Astrocyte (in vitro differentiated cells and primary cell): ENCODE measurements at regions not wholly inside any gene's neighbourhood (a gene's known extent, or its start where the extent isn't known, plus 50 kb on each side); places are given as distances from the start of the nearest gene placed in this dataset.

ENCODE experiments used
- DNase-seq: peaks from one replicate; pipeline ENCODE4 v3.0.0-alpha.2; 2010; ENCODE audit warnings: low read depth
- FAIRE-seq: peaks from 2 replicates; lab custom pipeline; 2011; peaks lifted over from hg19 to GRCh38; lab: Jason Lieb, UNC
- H2AFZ ChIP-seq: 2 replicates; pipeline ENCODE4 v1.6.0; 2012; ENCODE audit warnings: low read depth, low read length, inconsistent platforms
- H3K27ac ChIP-seq: 2 replicates; pipeline ENCODE4 v1.5.1; 2011; ENCODE audit warnings: low read depth, low read length, inconsistent platforms
- H3K27me3 ChIP-seq: 2 replicates; pipeline ENCODE4 v1.6.0; 2011; ENCODE audit warnings: low read length, inconsistent platforms; ENCODE audit not compliant: insufficient read depth
- H3K36me3 ChIP-seq: 2 replicates; pipeline ENCODE4 v1.5.1; 2011; ENCODE audit warnings: low read length, inconsistent platforms; ENCODE audit not compliant: insufficient read depth
- H3K4me1 ChIP-seq: 2 replicates; pipeline ENCODE4 v1.5.1; 2011; ENCODE audit warnings: low read length, inconsistent platforms; ENCODE audit not compliant: insufficient read depth
- H3K4me2 ChIP-seq: 2 replicates; pipeline ENCODE4 v1.6.0; 2012; ENCODE audit warnings: low read length, inconsistent platforms
- H3K4me3 ChIP-seq: 2 replicates; pipeline ENCODE4 v1.5.1; 2011; ENCODE audit warnings: low read depth, mild to moderate bottlenecking, low read length, inconsistent platforms; ENCODE audit not compliant: insufficient read depth
- H3K79me2 ChIP-seq: 2 replicates; pipeline ENCODE4 v1.6.0; 2012; ENCODE audit warnings: mild to moderate bottlenecking, low read length, inconsistent platforms; ENCODE audit not compliant: insufficient read depth
- H3K9ac ChIP-seq: 2 replicates; pipeline ENCODE4 v1.6.0; 2012; ENCODE audit warnings: mild to moderate bottlenecking, low read length, inconsistent platforms
- H3K9me3 ChIP-seq: 2 replicates; pipeline ENCODE4 v1.5.1; 2012; ENCODE audit warnings: low read depth, mild to moderate bottlenecking, low read length, inconsistent platforms; ENCODE audit not compliant: insufficient read depth
- H4K20me1 ChIP-seq: 2 replicates; pipeline ENCODE4 v1.6.0; 2012; ENCODE audit warnings: low read length, inconsistent platforms; ENCODE audit not compliant: insufficient read depth
- H3K27ac Mint-ChIP-seq: one replicate; pipeline ENCODE4 v1.8.0; 2021; ENCODE audit warnings: mild to moderate bottlenecking, mixed read lengths; ENCODE audit not compliant: unreplicated experiment
- H3K27me3 Mint-ChIP-seq: one replicate; pipeline ENCODE4 v1.8.0; 2021; ENCODE audit warnings: low read depth, mixed read lengths; ENCODE audit not compliant: unreplicated experiment
- H3K36me3 Mint-ChIP-seq: one replicate; pipeline ENCODE4 v1.8.0; 2021; ENCODE audit warnings: low read depth, mixed read lengths; ENCODE audit not compliant: unreplicated experiment
- H3K4me1 Mint-ChIP-seq: one replicate; pipeline ENCODE4 v1.8.0; 2021; ENCODE audit warnings: low read depth, mixed read lengths; ENCODE audit not compliant: unreplicated experiment
- H3K4me3 Mint-ChIP-seq: one replicate; pipeline ENCODE4 v1.8.0; 2021; ENCODE audit warnings: mild to moderate bottlenecking, moderate library complexity, mixed read lengths; ENCODE audit not compliant: unreplicated experiment
- H3K9me3 Mint-ChIP-seq: one replicate; pipeline ENCODE4 v1.8.0; 2021; ENCODE audit warnings: mild to moderate bottlenecking, mixed read lengths; ENCODE audit not compliant: unreplicated experiment
- EZH2 ChIP-seq: IDR thresholded peaks from 2 replicates; pipeline ENCODE4 v1.6.1; 2012; ENCODE audit warnings: mild to moderate bottlenecking, low read length, inconsistent platforms; ENCODE audit not compliant: insufficient read depth
- TF ChIP-seq, protein P1 (sequence below): IDR thresholded peaks from 2 replicates; pipeline ENCODE4 v1.5.1; 2011; ENCODE audit warnings: low read depth, mild to moderate bottlenecking, inconsistent platforms, low read length, moderate library complexity; ENCODE audit not compliant: insufficient read depth

DNA sequence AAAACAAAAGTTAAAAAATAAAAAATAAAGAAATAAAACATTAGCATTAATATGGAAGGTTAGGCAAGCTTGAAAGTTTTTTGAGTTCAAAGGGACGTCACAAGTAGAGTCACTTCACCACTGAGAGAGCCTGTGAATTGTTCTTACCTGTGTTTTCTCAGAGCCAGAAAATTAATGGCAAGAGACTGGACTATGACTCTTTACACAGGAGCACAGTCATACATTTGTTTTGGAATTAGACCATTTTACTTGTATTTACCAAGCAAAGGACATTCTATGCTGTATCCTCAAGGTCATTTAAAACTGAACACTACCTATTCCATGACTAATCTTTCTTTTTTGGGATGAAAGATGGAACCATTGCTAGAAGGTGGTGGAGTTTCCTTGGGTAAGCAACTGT lies 346.1 kb downstream of the FAM47B start:
- Histone ChIP-seq H3K27me3 (no peaks in the 10 kb centered on the region), H3K79me2 (no peaks in the 10 kb centered on the region), H3K36me3 (no peaks in the 10 kb centered on the region), H3K4me2 (no peak overlapping the region), H3K9ac (no peak overlapping the region), H4K20me1 (no peaks in the 10 kb centered on the region), H3K27ac (no peak overlapping the region), H3K9me3 (no peaks in the 10 kb centered on the region), H2AFZ (no peak overlapping the region), H3K4me3 (no peak overlapping the region), H3K4me1 (no peaks in the 10 kb centered on the region)
- no peaks in the 10 kb centered on the region for H3K4me1 Mint-ChIP-seq
- no peaks in the 10 kb centered on the region for H3K9me3 Mint-ChIP-seq
- no peak overlapping the region for H3K4me3 Mint-ChIP-seq
- TF ChIP-seq, protein P1, sequence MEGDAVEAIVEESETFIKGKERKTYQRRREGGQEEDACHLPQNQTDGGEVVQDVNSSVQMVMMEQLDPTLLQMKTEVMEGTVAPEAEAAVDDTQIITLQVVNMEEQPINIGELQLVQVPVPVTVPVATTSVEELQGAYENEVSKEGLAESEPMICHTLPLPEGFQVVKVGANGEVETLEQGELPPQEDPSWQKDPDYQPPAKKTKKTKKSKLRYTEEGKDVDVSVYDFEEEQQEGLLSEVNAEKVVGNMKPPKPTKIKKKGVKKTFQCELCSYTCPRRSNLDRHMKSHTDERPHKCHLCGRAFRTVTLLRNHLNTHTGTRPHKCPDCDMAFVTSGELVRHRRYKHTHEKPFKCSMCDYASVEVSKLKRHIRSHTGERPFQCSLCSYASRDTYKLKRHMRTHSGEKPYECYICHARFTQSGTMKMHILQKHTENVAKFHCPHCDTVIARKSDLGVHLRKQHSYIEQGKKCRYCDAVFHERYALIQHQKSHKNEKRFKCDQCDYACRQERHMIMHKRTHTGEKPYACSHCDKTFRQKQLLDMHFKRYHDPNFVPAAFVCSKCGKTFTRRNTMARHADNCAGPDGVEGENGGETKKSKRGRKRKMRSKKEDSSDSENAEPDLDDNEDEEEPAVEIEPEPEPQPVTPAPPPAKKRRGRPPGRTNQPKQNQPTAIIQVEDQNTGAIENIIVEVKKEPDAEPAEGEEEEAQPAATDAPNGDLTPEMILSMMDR = no peak
- TF ChIP-seq EZH2 = no peak
- no peak for DNase-seq
- no peaks in the 10 kb centered on the region for H3K27me3 Mint-ChIP-seq
- H3K27ac Mint-ChIP-seq = no peak overlapping the region
- peak; percentile 43 for FAIRE-seq
- no peaks in the 10 kb centered on the region for H3K36me3 Mint-ChIP-seq

- no peak overlapping the region for H3K4me3 Mint-ChIP-seq
- H3K27ac Mint-ChIP-seq = no peak overlapping the region
- H3K4me1 Mint-ChIP-seq = no peaks in the 10 kb centered on the region
- Histone ChIP-seq H3K27ac (no peak overlapping the region), H3K79me2 (no peaks in the 10 kb centered on the region), H3K4me2 (no peak overlapping the region), H3K27me3 (no peaks in the 10 kb centered on the region), H2AFZ (no peak overlapping the region), H3K36me3 (no peaks in the 10 kb centered on the region), H3K9ac (no peak overlapping the region), H3K9me3 (no peaks in the 10 kb centered on the region), H3K4me3 (no peak overlapping the region), H4K20me1 (no peaks in the 10 kb centered on the region), H3K4me1 (no peaks in the 10 kb centered on the region)
- no peak for FAIRE-seq
- no peak for TF ChIP-seq EZH2
- TF ChIP-seq, protein P1 = no peak
- H3K36me3 Mint-ChIP-seq = no peaks in the 10 kb centered on the region
- H3K27me3 Mint-ChIP-seq = no peaks in the 10 kb centered on the region
- no peaks in the 10 kb centered on the region for H3K9me3 Mint-ChIP-seq
- no peak for DNase-seq
Measured at GRCh38 chrX:35289952-35290351, 347.4 kb downstream of the FAM47B start.

GRCh38 chrX:35291013-35291412 lies 348.4 kb downstream of the FAM47B start:
- Histone ChIP-seq H3K27ac (no peak overlapping the region), H3K9me3 (no peaks in the 10 kb centered on the region), H2AFZ (no peak overlapping the region), H3K4me3 (no peak overlapping the region), H3K9ac (no peak overlapping the region), H3K79me2 (no peaks in the 10 kb centered on the region), H4K20me1 (no peaks in the 10 kb centered on the region), H3K4me1 (no peaks in the 10 kb centered on the region), H3K36me3 (no peaks in the 10 kb centered on the region), H3K27me3 (no peaks in the 10 kb centered on the region), H3K4me2 (no peak overlapping the region)
- no peaks in the 10 kb centered on the region for H3K27me3 Mint-ChIP-seq
- FAIRE-seq = no peak
- H3K9me3 Mint-ChIP-seq = no peaks in the 10 kb centered on the region
- TF ChIP-seq, protein P1 = no peak
- no peak for TF ChIP-seq EZH2
- no peak overlapping the region for H3K4me3 Mint-ChIP-seq
- H3K36me3 Mint-ChIP-seq = no peaks in the 10 kb centered on the region
- H3K27ac Mint-ChIP-seq = no peak overlapping the region
- H3K4me1 Mint-ChIP-seq = no peaks in the 10 kb centered on the region
- no peak for DNase-seq
